B cell (primary cell): ENCODE measurements at regions not wholly inside any gene's neighbourhood (a gene's known extent, or its start where the extent isn't known, plus 50 kb on each side); places are given as distances from the start of the nearest gene placed in this dataset.

ENCODE experiments used
- EZH2 ChIP-seq: IDR thresholded peaks from 2 replicates; pipeline ENCODE4 v1.6.1; 2012; ENCODE audit warnings: borderline replicate concordance, low read depth, mild to moderate bottlenecking, moderate library complexity, low read length; ENCODE audit not compliant: insufficient read depth, poor library complexity, severe bottlenecking
- TF ChIP-seq, protein P1 (sequence below): fragments of 200-600 bp; IDR thresholded peaks from one replicate; pipeline ENCODE4 v1.8.0; 2022; ENCODE audit warnings: antibody characterized with exemption, mild to moderate bottlenecking

- TF ChIP-seq, protein P1, sequence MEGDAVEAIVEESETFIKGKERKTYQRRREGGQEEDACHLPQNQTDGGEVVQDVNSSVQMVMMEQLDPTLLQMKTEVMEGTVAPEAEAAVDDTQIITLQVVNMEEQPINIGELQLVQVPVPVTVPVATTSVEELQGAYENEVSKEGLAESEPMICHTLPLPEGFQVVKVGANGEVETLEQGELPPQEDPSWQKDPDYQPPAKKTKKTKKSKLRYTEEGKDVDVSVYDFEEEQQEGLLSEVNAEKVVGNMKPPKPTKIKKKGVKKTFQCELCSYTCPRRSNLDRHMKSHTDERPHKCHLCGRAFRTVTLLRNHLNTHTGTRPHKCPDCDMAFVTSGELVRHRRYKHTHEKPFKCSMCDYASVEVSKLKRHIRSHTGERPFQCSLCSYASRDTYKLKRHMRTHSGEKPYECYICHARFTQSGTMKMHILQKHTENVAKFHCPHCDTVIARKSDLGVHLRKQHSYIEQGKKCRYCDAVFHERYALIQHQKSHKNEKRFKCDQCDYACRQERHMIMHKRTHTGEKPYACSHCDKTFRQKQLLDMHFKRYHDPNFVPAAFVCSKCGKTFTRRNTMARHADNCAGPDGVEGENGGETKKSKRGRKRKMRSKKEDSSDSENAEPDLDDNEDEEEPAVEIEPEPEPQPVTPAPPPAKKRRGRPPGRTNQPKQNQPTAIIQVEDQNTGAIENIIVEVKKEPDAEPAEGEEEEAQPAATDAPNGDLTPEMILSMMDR: no peak
- TF ChIP-seq EZH2: no peak
These were observed 1237.8 kb downstream of the SLITRK5 start for GRCh38 chr13:88908961-88909441.
